GM21515 (cell line): ENCODE measurements at regions not wholly inside any gene's neighbourhood (a gene's known extent, or its start where the extent isn't known, plus 50 kb on each side); places are given as distances from the start of the nearest gene placed in this dataset.
"Not testable (repeated sequence)": the region's sequence is repeated elsewhere in the genome, so short reads cannot be mapped to it uniquely, and the experiment has no call there.

Experiments
- ATAC-seq: cut with Tn5 transposase; IDR thresholded peaks from one replicate; pipeline ENCODE4 v1.9.1; 2021; ENCODE audit not compliant: unreplicated experiment

- no peak for ATAC-seq
Observed at GRCh38 chr7:122248472-122248871, 56.1 kb downstream of the FEZF1 start.

DNA sequence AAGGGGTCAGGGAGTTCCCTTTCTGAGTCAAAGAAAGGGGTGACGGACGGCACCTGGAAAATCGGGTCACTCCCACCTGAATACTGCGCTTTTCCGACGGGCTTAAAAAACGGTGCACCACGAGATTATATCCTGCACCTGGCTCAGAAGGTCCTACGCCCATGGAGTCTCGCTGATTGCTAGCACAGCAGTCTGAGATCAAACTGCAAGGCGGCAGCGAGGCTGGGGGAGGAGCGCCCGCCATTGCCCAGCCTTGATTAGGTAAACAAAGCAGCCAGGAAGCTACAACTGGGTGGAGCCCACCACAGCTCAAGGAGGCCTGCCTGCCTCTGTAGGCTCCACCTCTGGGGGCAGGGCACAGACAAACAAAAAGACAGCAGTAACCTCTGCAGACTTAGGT lies 65.8 kb downstream of the FEZF1 start:
- not testable (repeated sequence) for ATAC-seq

DNA sequence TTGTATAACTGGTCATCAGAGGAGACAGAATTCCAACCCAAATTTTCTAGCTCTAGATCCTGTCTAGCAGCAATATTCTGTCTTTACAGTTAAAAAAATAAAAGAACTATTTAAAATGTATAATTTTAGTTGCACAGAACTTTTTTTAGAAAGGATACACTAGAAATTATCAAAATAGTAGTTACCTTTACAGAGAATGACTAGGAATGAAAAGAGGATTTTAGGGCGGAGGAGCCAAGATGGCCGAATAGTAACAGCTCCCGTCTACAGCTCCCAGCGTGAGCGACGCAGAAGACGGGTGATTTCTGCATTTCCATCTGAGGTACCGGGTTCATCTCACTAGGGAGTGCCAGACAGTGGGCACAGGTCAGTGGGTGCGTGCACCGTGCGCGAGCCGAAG lies 66.3 kb downstream of the FEZF1 start:
- ATAC-seq, result not testable (repeated sequence)

DNA sequence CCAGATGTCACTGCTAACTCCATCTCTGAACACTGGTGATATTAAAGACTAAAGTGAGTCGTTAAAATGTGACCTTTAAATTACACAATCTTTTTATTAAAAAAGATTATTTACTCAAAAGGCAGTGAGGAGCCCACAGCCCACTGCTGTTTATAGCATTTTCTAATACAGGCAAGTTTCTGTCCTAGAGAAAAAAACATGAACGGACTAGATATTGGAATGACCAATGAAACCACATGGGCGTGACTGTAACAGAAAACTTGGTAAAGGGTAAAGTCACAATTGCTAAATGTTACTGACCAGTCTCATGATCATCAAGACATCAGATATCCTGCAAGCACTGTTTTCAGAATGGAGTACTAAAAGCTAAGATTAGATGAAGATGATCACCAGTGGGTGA lies 78.7 kb downstream of the FEZF1 start:
- no peak for ATAC-seq

DNA sequence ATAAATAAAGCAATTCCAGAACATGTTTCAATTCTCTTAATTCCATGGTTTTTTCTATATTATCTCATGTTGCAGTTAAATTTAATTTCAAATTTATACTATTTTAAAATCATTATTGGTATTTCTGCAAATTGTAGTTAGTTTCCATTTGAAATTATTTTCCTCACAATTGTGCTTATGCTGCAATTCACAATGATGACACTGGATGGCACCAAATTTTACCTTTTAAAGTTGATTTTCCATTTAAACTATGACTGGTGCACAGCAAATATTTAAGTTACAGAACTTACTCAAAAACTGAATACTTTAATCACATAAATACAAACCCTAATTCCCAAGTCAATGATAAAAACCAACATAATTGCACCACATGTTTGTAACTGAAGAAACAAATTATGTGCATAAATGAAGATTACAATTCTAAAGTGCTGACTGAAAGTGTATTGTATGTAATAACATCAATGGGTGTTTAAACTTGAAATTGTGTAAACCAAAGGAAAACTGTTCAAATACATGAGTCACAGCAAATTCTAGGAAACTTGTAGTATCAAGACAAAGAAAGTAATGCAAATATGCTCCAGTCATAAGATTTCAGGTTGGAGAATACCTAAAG lies 75.3 kb upstream of the AASS start:
- peak; percentile 53 for ATAC-seq

DNA sequence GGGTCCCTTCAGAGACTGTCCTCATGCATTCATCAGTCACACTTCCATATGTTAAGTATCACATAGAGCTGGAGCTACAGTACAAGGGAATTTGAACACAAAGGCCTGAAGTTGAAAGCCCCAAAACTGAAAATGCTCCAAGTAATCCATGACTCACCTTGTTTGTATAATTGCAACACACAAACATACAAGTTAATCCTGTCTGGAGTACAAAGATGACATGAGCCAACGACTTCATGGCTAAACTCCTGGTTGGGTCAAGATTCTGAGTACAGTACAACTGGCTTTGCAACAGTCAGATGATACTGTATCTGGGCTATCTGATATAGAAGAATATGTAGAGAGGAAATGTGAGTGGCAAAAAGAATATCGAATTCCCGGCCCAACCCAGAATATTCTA lies 73.1 kb upstream of the AASS start:
- no peak for ATAC-seq

- no peak for ATAC-seq
Observed at GRCh38 chr7:122212754-122213153, 68.7 kb upstream of the AASS start.

GRCh38 chr7:122211362-122211761 lies 67.3 kb upstream of the AASS start:
- no peak for ATAC-seq

DNA sequence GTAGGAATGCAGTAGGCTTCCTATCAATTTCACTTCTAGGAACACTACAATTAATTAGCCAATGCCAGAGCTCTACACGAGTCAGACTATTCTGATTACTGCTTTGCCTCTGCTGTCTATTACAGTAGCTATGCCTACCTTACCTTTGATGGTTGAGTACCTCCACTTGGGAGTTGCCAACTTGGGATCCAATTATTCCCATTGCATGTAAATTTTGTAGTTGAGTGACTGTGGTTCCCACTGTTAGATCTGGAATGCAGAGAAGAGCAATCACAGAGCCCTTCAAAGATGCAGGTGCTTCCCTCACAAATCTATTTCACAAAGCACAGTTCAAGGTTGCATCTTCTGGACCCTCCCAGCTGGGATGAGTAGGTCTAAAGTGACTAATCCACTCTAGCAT lies 62.9 kb upstream of the AASS start:
- ATAC-seq, result no peak

DNA sequence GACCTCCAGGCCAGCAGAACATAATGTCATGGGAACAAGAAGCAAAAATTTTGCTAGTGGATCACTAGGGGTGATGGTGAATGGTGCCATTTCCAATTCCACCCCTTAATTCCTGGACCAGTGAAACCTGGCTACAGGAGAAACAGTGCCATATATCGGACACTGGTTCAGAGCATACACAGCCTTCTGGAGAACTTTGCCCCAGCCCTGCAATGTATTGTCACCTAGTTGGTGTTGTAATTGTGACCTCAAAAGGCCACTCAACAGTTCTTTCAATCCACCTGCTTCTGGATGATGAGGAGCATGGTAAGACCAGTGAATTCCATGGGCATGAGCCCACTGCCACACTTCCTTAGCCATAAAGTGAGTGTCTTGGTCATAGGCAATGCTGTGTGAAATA lies 59.8 kb upstream of the AASS start:
- ATAC-seq, result no peak

DNA sequence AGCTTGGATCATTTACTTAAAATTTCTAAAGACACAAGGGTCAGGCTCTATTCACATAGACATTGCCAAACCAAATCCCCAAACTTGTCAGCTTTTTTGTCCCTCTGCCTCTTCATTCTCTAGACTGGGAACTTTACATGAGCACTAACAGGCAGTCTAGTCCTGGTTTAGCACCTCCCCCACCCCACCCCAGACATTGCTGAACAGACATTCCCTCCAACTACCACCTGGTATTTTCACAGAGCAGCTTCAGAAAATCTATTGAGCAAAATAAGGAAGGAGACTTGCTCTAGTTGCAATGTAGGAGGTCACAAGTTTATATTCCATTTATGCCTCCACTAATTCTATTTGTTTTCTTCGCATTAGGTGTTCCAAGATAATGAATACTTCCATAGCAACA lies 56.8 kb upstream of the AASS start:
- no peak for ATAC-seq

GRCh38 chr7:122199171-122199570 lies 55.1 kb upstream of the AASS start:
- no peak for ATAC-seq

DNA sequence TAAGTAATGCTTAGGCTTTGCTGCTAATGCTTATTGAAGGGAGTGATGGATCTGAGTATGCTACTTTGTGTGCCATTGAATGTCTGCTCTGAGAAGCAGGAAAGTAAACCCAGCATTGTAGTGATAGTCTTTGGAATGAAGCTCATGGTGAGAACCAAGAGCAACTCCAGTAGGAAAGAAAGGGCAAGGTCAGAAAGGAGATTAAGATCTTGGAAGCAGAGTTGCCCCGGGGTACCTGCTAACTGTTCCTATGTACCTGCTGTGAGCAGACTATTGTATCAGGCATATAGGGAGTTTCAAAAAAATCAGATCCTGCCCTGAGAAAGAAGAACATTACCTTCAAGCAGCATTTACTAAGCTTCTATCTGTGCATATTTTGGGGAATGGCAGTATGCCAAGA lies 54.5 kb upstream of the AASS start:
- ATAC-seq, result no peak
